Caco-2 (cell line): ENCODE measurements at regions not wholly inside any gene's neighbourhood (a gene's known extent, or its start where the extent isn't known, plus 50 kb on each side); places are given as distances from the start of the nearest gene placed in this dataset.
"Not testable (repeated sequence)": the region's sequence is repeated elsewhere in the genome, so short reads cannot be mapped to it uniquely, and the experiment has no call there.

Experiments
- BruUV-seq: library from RNA; stranded (reverse); fragments of 400-500 nt; replicated peaks from 2 replicates; lab custom pipeline; 2021; lab: Mats Ljungman, UMichigan
- CTCF ChIA-PET: fragments of 300-600 bp; sonication (Branson Sonifier 250); formaldehyde crosslinking; loops from one replicate; lab custom pipeline; 2022; ENCODE audit warnings: antibody characterized with exemption; lab: Charles Lee
- POLR2A ChIA-PET: fragments of 300-600 bp; sonication (Branson Sonifier 250); formaldehyde crosslinking; loops from one replicate; lab custom pipeline; 2022; ENCODE audit warnings: antibody characterized with exemption; lab: Charles Lee
- DNase-seq, 2 experiments: peaks; one replicate each; pipeline versions ENCODE4 v3.0.0 to v3.0.0-alpha.2; 2020 to 2022
- H3K27me3 ChIP-seq: replicated peaks from 2 replicates; pipeline ENCODE4 v1.6.0; 2011; ENCODE audit warnings: low read length; ENCODE audit not compliant: control insufficient read depth, insufficient read depth
- H3K36me3 ChIP-seq: 2 replicates; pipeline ENCODE4 v1.5.1; 2011; ENCODE audit warnings: low read length; ENCODE audit not compliant: control insufficient read depth, insufficient read depth
- H3K4me1 ChIP-seq: fragments of 250-450 bp; sonication (Bioruptor Pico); 2 replicates; pipeline ENCODE4 v1.5.1; 2020; ENCODE audit warnings: mild to moderate bottlenecking
- H3K4me3 ChIP-seq: 2 replicates; pipeline ENCODE4 v1.5.1; 2011; ENCODE audit warnings: low read depth, mild to moderate bottlenecking, control low read depth, low read length
- H3K9me3 ChIP-seq: fragments of 250-450 bp; sonication (Bioruptor Pico); 2 replicates; pipeline ENCODE4 v1.5.1; 2020; ENCODE audit warnings: mild to moderate bottlenecking, moderate library complexity
- H3K27ac Mint-ChIP-seq: one replicate; pipeline ENCODE4 v1.8.0; 2022; ENCODE audit warnings: mixed read lengths; ENCODE audit not compliant: unreplicated experiment
- H3K27me3 Mint-ChIP-seq: one replicate; pipeline ENCODE4 v1.8.0; 2022; ENCODE audit warnings: mixed read lengths; ENCODE audit not compliant: insufficient read depth, unreplicated experiment
- H3K36me3 Mint-ChIP-seq: one replicate; pipeline ENCODE4 v1.8.0; 2022; ENCODE audit warnings: mild to moderate bottlenecking, mixed read lengths; ENCODE audit not compliant: insufficient read depth, unreplicated experiment
- H3K4me1 Mint-ChIP-seq: one replicate; pipeline ENCODE4 v1.8.0; 2022; ENCODE audit warnings: low read depth, mixed read lengths; ENCODE audit not compliant: unreplicated experiment
- H3K4me3 Mint-ChIP-seq: one replicate; pipeline ENCODE4 v1.8.0; 2022; ENCODE audit warnings: mild to moderate bottlenecking, moderate library complexity, mixed read lengths; ENCODE audit not compliant: unreplicated experiment
- H3K9me3 Mint-ChIP-seq: one replicate; pipeline ENCODE4 v1.8.0; 2022; ENCODE audit warnings: mixed read lengths; ENCODE audit not compliant: unreplicated experiment
- intact Hi-C: fragments of 100-400 bp; cut with micrococcal nuclease; formaldehyde crosslinking; loops from one replicate; pipeline ENCODE4 v1.10.0; 2022; ENCODE audit not compliant: unreplicated experiment
- TF ChIP-seq, protein P1 (sequence below), 2 experiments: fragments of 200-600 bp in 1 of 2; IDR thresholded peaks; 1 replicate in 1 of 2; 2 replicates in 1 of 2; pipeline versions ENCODE4 v1.5.1 to v1.8.0; 2011 to 2022; ENCODE audit warnings: antibody characterized with exemption in 1 of 2, control low read depth in 1 of 2, inconsistent platforms in 1 of 2, low read depth in 1 of 2, low read length in 1 of 2, mild to moderate bottlenecking in 1 of 2, moderate library complexity in 1 of 2; ENCODE audit not compliant: insufficient read depth in 1 of 2, severe bottlenecking in 1 of 2, unreplicated experiment in 1 of 2

DNA sequence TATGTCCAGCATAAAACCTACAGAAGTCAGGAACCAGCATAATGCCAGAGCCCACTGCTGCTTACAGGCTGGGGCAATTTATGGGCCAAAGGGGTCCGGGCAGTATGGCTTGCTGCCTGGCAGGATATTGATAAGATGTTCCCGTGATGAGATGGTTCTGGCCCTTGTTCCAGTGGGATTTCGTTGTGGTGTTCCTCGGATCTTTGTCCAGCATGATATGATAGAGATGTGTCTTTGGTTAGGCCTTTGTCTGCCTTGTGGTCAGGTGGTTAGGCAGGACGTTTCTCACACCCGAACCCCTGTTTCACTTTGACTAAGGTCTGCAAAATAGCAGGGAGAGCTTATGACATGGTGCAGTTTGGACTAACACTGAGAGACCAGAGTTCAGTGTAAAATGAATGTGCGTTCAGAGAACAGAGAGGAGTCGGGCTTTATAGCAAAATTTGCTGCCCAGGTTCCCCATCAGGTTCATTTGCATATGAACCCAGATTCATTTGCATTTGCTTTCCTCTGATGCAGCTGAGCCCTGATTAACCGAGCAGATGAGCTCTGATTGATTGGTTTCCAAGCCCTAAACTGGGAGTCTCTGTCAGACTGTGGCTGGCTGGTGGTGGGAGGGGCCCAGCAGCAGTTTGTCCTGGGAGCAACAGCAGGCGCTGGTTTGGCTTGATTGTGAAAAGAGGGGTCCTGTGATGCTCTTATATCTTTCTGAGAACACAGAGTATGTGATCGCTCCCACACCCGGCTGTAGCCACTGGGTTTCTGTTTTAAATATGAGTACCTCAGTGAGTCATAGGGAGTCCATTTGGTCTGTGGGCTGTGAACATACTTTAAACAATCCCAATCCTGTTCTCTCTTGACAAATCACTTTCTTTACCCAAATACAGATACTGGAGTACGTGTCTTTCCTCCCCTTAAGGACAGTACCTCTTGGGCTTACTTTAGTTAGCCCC, 156.3 kb upstream of the PZP start:
- ChIA-PET POLR2A (no interaction called here), CTCF (no interaction called here)
- no peak for DNase-seq
- H3K27me3 ChIP-seq: no peaks in the 10 kb centered on the region
- Mint-ChIP-seq H3K27me3 (peaks cover 22% of the 10 kb centered on the region), H3K9me3 (no peaks in the 10 kb centered on the region), H3K36me3 (no peaks in the 10 kb centered on the region), H3K4me1 (no peaks in the 10 kb centered on the region), H3K27ac (no peak overlapping the region), H3K4me3 (no peak overlapping the region)
- no peaks in the 10 kb centered on the region for H3K36me3 ChIP-seq
- intact Hi-C loops: no loop called here
- BruUV-seq: no TSS peak
- no peaks in the 10 kb centered on the region for H3K4me1 ChIP-seq
- H3K9me3 ChIP-seq: no peaks in the 10 kb centered on the region
- TF ChIP-seq, protein P1, sequence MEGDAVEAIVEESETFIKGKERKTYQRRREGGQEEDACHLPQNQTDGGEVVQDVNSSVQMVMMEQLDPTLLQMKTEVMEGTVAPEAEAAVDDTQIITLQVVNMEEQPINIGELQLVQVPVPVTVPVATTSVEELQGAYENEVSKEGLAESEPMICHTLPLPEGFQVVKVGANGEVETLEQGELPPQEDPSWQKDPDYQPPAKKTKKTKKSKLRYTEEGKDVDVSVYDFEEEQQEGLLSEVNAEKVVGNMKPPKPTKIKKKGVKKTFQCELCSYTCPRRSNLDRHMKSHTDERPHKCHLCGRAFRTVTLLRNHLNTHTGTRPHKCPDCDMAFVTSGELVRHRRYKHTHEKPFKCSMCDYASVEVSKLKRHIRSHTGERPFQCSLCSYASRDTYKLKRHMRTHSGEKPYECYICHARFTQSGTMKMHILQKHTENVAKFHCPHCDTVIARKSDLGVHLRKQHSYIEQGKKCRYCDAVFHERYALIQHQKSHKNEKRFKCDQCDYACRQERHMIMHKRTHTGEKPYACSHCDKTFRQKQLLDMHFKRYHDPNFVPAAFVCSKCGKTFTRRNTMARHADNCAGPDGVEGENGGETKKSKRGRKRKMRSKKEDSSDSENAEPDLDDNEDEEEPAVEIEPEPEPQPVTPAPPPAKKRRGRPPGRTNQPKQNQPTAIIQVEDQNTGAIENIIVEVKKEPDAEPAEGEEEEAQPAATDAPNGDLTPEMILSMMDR (IDR thresholded peaks at IDR 0.05; ENCODE audit: insufficient read depth in 1 of 2, low read depth in 1 of 2, low read length in 1 of 2, severe bottlenecking in 1 of 2, unreplicated experiment in 1 of 2): no peak
- H3K4me3 ChIP-seq: no peak overlapping the region

- peaks cover 10% of the 10 kb centered on the region for H3K9me3 Mint-ChIP-seq
- ChIA-PET POLR2A (no interaction called here), CTCF (no interaction called here)
- intact Hi-C loops: no loop called here
- peaks cover 23% of the 10 kb centered on the region for H3K27me3 Mint-ChIP-seq
- Histone ChIP-seq H3K9me3 (no peaks in the 10 kb centered on the region), H3K4me1 (no peaks in the 10 kb centered on the region), H3K36me3 (no peaks in the 10 kb centered on the region), H3K27me3 (no peaks in the 10 kb centered on the region), H3K4me3 (no peak overlapping the region)
- H3K4me1 Mint-ChIP-seq: no peaks in the 10 kb centered on the region
- no peaks in the 10 kb centered on the region for H3K36me3 Mint-ChIP-seq
- DNase-seq: no peak
- H3K27ac Mint-ChIP-seq: no peak overlapping the region
- no peak overlapping the region for H3K4me3 Mint-ChIP-seq
- TF ChIP-seq, protein P1 (IDR thresholded peaks at IDR 0.05; ENCODE audit: insufficient read depth in 1 of 2, low read depth in 1 of 2, low read length in 1 of 2, severe bottlenecking in 1 of 2, unreplicated experiment in 1 of 2): no peak
- no TSS peak for BruUV-seq
Observed at GRCh38 chr12:9363145-9363544, 154.9 kb upstream of the PZP start.

DNA sequence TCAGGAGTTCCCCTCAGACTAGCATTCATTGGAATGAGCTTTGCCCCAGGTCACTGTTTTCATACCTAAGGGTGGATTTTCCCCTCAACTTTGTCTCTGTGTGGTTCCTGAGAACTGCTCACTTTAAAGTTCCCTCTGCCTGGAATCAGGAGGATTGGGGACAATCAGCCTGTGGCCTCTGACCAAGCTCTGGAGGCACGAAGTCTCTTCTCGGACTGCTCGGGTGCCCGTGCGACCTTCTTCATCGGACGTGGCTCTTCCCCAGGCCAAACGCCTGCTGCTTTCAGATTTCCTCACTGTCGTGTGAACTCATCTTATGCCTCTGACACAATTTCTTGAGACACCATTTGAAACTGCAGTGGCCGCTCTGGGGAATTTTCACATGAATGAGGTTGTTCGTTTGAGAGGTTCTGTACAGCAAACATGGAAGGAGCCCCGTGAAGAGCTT, 153.7 kb upstream of the PZP start:
- H3K36me3 Mint-ChIP-seq: no peaks in the 10 kb centered on the region
- Histone ChIP-seq H3K27me3 (no peaks in the 10 kb centered on the region), H3K4me3 (no peak overlapping the region), H3K9me3 (0 out of 2 replicates have a peak, but pooled peaks cover 3% of the 10 kb centered on the region), H3K36me3 (no peaks in the 10 kb centered on the region), H3K4me1 (no peaks in the 10 kb centered on the region)
- peaks cover 17% of the 10 kb centered on the region for H3K9me3 Mint-ChIP-seq
- intact Hi-C loops: no loop called here
- BruUV-seq: no TSS peak
- DNase-seq: no peak
- ChIA-PET POLR2A (no interaction called here), CTCF (interaction anchor here (0.6 kb wide), 1 partner anchor 822 kb away, joined by 3 read pairs; no protein-coding TSS in a partner anchor)
- H3K27ac Mint-ChIP-seq: no peak overlapping the region
- no peaks in the 10 kb centered on the region for H3K4me1 Mint-ChIP-seq
- H3K27me3 Mint-ChIP-seq: peaks cover 23% of the 10 kb centered on the region
- H3K4me3 Mint-ChIP-seq: no peak overlapping the region
- TF ChIP-seq, protein P1 (IDR thresholded peaks at IDR 0.05; ENCODE audit: insufficient read depth in 1 of 2, low read depth in 1 of 2, low read length in 1 of 2, severe bottlenecking in 1 of 2, unreplicated experiment in 1 of 2): no peak

- H3K27me3 ChIP-seq, BruUV-seq, H3K4me3 ChIP-seq, H3K36me3 Mint-ChIP-seq, POLR2A ChIA-PET, H3K4me1 Mint-ChIP-seq, H3K27ac Mint-ChIP-seq, H3K4me3 Mint-ChIP-seq, H3K4me1 ChIP-seq, DNase-seq, intact Hi-C loops, H3K36me3 ChIP-seq: not testable (repeated sequence)
- Mint-ChIP-seq H3K27me3 (peaks cover 11% of the 10 kb centered on the region), H3K9me3 (peaks cover 27% of the 10 kb centered on the region)
- H3K9me3 ChIP-seq: peaks cover 27% of the 10 kb centered on the region
- CTCF ChIA-PET: interaction anchor here (1.0 kb wide), 1 partner anchor 115 kb away, joined by 4 read pairs; no protein-coding TSS in a partner anchor
Observed at GRCh38 chr12:9354009-9354754, 146.0 kb upstream of the PZP start.
